Uterus (tissue), 3 donors: ENCODE measurements at regions not wholly inside any gene's neighbourhood (a gene's known extent, or its start where the extent isn't known, plus 50 kb on each side); places are given as distances from the start of the nearest gene placed in this dataset.

Experiments used
- DNase-seq, 2 donors: peaks; one replicate each; pipeline ENCODE4 v3.0.0-alpha.2; 2019 to 2020
- H3K27ac ChIP-seq, 2 donors: fragments of 200-600 bp; sonication (generic); 1 replicate in 1 of 2; 2 replicates in 1 of 2; pipeline ENCODE4 v1.5.1; 2016 to 2018
- H3K27me3 ChIP-seq, 2 donors: fragments of 200-600 bp; sonication (generic); one replicate each; pipeline ENCODE4 v1.5.1; 2018 to 2019; ENCODE audit warnings: control low read depth in 1 of 2
- H3K36me3 ChIP-seq, 2 donors: fragments of 200-600 bp; sonication (generic); one replicate each; pipeline ENCODE4 v1.5.1; 2019; ENCODE audit warnings: control low read depth in 1 of 2
- H3K4me1 ChIP-seq, 2 donors: fragments of 200-600 bp; sonication (generic); one replicate each; pipeline ENCODE4 v1.5.1; 2018 to 2019; ENCODE audit warnings: control low read depth in 1 of 2
- H3K4me3 ChIP-seq, 2 donors: fragments of 200-600 bp; sonication (generic); 1 replicate in 1 of 2; 2 replicates in 1 of 2; pipeline ENCODE4 v1.5.1; 2018 to 2019; ENCODE audit warnings: mild to moderate bottlenecking in 1 of 2
- H3K9me3 ChIP-seq, 2 donors: fragments of 200-600 bp; sonication (generic); one replicate each; pipeline ENCODE4 v1.5.1; 2019; ENCODE audit warnings: control low read depth in 1 of 2
- POLR2A ChIP-seq, 2 donors: fragments of 450-650 bp; IDR thresholded peaks; one replicate each; pipeline ENCODE4 v1.6.1; 2016; ENCODE audit warnings: antibody characterized with exemption in 2 of 2, mild to moderate bottlenecking in 1 of 2, moderate library complexity in 1 of 2
- intact Hi-C: fragments of 100-400 bp; cut with DNase I; formaldehyde crosslinking; loops from one replicate; pipeline ENCODE4 v1.15.1; 2023; ENCODE audit warnings: low total_unique reads
- TF ChIP-seq, protein P1 (sequence below), 4 experiments: fragments of 200-600 bp in 2 of 4; fragments of 450-650 bp in 2 of 4; sonication (generic) in 2 of 4; IDR thresholded peaks; one replicate each; pipeline ENCODE4 v1.5.1; 2016 to 2019; ENCODE audit warnings: antibody characterized with exemption in 4 of 4, mild to moderate bottlenecking in 2 of 4, moderate library complexity in 1 of 4
- donor health status: DM: yes; HTN: yes; CAD: no.

DNA sequence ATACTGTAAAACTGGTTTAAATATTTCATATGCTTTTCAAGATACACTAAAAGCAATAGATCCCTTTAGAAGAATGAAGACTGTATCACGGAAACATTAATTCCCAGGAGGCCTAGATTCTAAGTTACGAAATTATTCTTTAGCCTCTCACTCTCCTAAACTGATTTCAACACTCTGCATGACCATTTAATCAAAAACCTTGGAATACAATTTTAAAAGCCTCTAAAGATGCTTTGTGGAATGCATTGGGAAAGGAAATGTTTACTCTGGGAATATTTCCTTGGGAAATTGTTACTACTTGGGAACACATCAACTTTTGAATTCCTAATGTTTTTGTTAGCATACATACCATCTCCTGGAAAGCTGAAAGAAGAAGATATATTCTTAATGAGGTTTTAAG, 255.7 kb upstream of the FAR2 start:
- no peak for TF ChIP-seq POLR2A (IDR thresholded peaks at IDR 0.05)
- TF ChIP-seq, protein P1, sequence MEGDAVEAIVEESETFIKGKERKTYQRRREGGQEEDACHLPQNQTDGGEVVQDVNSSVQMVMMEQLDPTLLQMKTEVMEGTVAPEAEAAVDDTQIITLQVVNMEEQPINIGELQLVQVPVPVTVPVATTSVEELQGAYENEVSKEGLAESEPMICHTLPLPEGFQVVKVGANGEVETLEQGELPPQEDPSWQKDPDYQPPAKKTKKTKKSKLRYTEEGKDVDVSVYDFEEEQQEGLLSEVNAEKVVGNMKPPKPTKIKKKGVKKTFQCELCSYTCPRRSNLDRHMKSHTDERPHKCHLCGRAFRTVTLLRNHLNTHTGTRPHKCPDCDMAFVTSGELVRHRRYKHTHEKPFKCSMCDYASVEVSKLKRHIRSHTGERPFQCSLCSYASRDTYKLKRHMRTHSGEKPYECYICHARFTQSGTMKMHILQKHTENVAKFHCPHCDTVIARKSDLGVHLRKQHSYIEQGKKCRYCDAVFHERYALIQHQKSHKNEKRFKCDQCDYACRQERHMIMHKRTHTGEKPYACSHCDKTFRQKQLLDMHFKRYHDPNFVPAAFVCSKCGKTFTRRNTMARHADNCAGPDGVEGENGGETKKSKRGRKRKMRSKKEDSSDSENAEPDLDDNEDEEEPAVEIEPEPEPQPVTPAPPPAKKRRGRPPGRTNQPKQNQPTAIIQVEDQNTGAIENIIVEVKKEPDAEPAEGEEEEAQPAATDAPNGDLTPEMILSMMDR (IDR thresholded peaks at IDR 0.05): no peak
- Histone ChIP-seq H3K36me3 (no peaks in the 10 kb centered on the region), H3K27ac (no peak overlapping the region), H3K4me1 (no peaks in the 10 kb centered on the region), H3K4me3 (no peak overlapping the region), H3K9me3 (no peaks in the 10 kb centered on the region), H3K27me3 (no peaks in the 10 kb centered on the region)
- DNase-seq: no peak
- intact Hi-C loops: no loop called here

DNA sequence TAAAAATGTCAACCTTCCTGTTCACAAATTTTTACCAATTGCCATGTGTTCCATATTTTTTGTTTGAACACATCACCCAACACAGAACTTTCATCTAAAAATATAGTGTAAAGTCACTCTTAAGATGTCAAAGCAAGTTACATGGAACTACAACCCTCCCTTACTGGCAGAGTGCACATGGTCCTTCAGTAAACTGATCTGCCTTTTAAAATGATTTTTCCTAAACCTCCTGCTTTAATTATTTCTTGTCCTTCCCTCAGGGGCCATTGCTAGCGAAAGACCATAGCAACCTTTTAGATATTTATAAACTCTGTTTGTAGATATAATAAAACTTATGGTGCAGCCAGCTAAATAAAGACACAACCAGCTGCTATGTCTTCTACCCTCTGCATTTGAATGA, 255.2 kb upstream of the FAR2 start:
- H3K27ac ChIP-seq: no peak overlapping the region
- H3K9me3 ChIP-seq: no peaks in the 10 kb centered on the region
- H3K27me3 ChIP-seq: no peaks in the 10 kb centered on the region
- no peaks in the 10 kb centered on the region for H3K4me1 ChIP-seq
- H3K4me3 ChIP-seq: no peak overlapping the region
- DNase-seq: no peak
- TF ChIP-seq, protein P1 (IDR thresholded peaks at IDR 0.05): no peak
- no peak for TF ChIP-seq POLR2A (IDR thresholded peaks at IDR 0.05)
- no peaks in the 10 kb centered on the region for H3K36me3 ChIP-seq
- intact Hi-C loops: no loop called here

DNA sequence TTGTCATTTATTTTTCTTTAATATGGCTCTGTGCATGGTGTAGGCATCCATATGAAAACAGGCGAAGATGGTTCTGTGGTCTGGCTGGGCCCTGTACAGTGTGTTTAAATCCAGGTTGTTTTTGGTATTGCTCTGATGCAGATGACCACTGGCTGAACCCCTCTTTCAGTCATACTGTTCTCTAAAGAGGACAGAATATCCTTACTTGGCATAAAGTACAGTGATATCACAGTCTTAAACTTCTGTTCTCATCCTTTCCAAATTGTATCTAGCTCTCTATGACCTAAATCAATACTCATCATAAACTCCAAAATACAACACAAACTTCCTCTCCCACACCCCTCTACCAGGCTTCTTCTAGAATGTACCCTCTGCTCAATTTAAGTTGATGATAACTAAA, 252.7 kb upstream of the FAR2 start:
- Histone ChIP-seq H3K27me3 (no peaks in the 10 kb centered on the region), H3K4me1 (no peaks in the 10 kb centered on the region), H3K9me3 (no peaks in the 10 kb centered on the region), H3K27ac (no peak overlapping the region), H3K4me3 (no peak overlapping the region), H3K36me3 (no peaks in the 10 kb centered on the region)
- intact Hi-C loops: no loop called here
- no peak for DNase-seq
- TF ChIP-seq, protein P1 (IDR thresholded peaks at IDR 0.05): no peak
- no peak for TF ChIP-seq POLR2A (IDR thresholded peaks at IDR 0.05)

DNA sequence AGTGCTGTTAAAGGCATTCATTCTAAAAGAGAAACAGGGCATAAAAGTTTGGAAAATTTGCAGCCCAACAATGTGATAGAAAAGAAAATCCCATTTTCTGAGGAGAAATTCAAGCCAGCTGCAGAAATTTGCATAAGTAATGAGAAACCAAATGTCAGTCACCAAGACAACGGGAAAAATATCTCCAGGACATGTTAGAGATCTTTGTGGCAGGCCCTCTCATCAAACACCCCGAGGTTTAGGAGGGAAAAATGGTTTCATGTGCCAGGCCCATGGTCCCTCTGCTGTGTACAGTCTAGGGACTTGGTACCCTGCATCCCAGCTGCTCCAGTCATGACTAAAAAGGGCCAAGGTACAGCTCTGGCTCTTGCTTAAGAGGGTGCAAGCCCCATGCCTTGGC, 251.0 kb upstream of the FAR2 start:
- Histone ChIP-seq H3K4me3 (no peak overlapping the region), H3K27me3 (no peaks in the 10 kb centered on the region), H3K4me1 (no peaks in the 10 kb centered on the region), H3K9me3 (no peaks in the 10 kb centered on the region), H3K27ac (no peak overlapping the region), H3K36me3 (no peaks in the 10 kb centered on the region)
- intact Hi-C loops: no loop called here
- no peak for DNase-seq
- TF ChIP-seq, protein P1 (IDR thresholded peaks at IDR 0.05): no peak
- no peak for TF ChIP-seq POLR2A (IDR thresholded peaks at IDR 0.05)

DNA sequence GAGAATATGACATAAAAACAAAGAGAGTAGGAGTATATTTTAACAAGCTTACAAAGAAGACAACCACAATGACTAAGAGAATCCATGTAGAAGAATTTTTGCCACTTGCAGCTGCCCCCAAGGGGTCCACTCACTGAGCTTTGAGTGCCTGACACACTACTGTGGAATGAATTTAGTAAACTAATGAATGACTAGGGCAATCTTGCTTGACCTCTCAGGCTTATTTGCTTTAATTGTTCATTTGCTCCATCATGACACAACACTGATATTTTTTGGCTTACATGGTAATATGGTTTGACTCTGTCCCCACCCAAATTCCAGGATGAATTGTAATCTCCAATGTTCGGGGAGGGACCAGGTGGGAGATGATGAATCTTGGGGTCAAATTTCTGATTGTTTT, 249.1 kb upstream of the FAR2 start:
- H3K4me1 ChIP-seq: no peaks in the 10 kb centered on the region
- H3K36me3 ChIP-seq: no peaks in the 10 kb centered on the region
- no peaks in the 10 kb centered on the region for H3K27me3 ChIP-seq
- no peak overlapping the region for H3K4me3 ChIP-seq
- DNase-seq: no peak
- TF ChIP-seq POLR2A (IDR thresholded peaks at IDR 0.05): no peak
- TF ChIP-seq, protein P1 (IDR thresholded peaks at IDR 0.05): no peak
- H3K9me3 ChIP-seq: no peaks in the 10 kb centered on the region
- H3K27ac ChIP-seq: no peak overlapping the region
- intact Hi-C loops: no loop called here
